ENCODE measurements at regions not wholly inside any gene's neighbourhood (a gene's known extent, or its start where the extent isn't known, plus 50 kb on each side); places are given as distances from the start of the nearest gene placed in this dataset.

- Histone ChIP-seq H3F3A (replicated peaks; ENCODE audit: insufficient read depth) (no peaks in the 10 kb centered on the region), H3K9me2 (no peaks in the 10 kb centered on the region), H2AFZ (ENCODE audit: low read depth) (no peak overlapping the region), H3K36me3 (replicated peaks in 1 of 2; ENCODE audit: control insufficient read depth in 1 of 2, insufficient read depth in 2 of 2, low read length in 1 of 2) (no peaks in the 10 kb centered on the region), H3K27me3 (ENCODE audit: insufficient read depth) (no peaks in the 10 kb centered on the region), H3K79me2 (ENCODE audit: insufficient read depth) (no peaks in the 10 kb centered on the region), H3K4me1 (ENCODE audit: control insufficient read depth in 1 of 2, insufficient read depth in 2 of 2, low read depth in 1 of 2, low read length in 1 of 2) (no peaks in the 10 kb centered on the region), H3K9me3 (no peaks in the 10 kb centered on the region), H3K27ac (ENCODE audit: low read depth in 2 of 2, low read length in 1 of 2) (no peak overlapping the region), H3K4me3 (ENCODE audit: low read depth in 2 of 2, low read length in 1 of 2) (no peak overlapping the region), H4K20me1 (ENCODE audit: insufficient read depth) (no peaks in the 10 kb centered on the region), H3K9ac (no peak overlapping the region), H3K4me2 (no peak overlapping the region)
- CTCF ChIA-PET, result no interaction called here
- TF ChIP-seq, protein P1, sequence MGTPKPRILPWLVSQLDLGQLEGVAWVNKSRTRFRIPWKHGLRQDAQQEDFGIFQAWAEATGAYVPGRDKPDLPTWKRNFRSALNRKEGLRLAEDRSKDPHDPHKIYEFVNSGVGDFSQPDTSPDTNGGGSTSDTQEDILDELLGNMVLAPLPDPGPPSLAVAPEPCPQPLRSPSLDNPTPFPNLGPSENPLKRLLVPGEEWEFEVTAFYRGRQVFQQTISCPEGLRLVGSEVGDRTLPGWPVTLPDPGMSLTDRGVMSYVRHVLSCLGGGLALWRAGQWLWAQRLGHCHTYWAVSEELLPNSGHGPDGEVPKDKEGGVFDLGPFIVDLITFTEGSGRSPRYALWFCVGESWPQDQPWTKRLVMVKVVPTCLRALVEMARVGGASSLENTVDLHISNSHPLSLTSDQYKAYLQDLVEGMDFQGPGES (IDR thresholded peaks at IDR 0.05; ENCODE audit: low read depth, low read length), result no peak
- 16% methylated on average over 3 of the region's 3 CpGs for WGBS (ENCODE audit: low lambda C conversion rate)
- DNase-seq, result no peak
- POLR2A ChIA-PET, result no interaction called here
Observed at GRCh38 chrX:20402956-20403355, 136.2 kb upstream of the RPS6KA3 start.

DNA sequence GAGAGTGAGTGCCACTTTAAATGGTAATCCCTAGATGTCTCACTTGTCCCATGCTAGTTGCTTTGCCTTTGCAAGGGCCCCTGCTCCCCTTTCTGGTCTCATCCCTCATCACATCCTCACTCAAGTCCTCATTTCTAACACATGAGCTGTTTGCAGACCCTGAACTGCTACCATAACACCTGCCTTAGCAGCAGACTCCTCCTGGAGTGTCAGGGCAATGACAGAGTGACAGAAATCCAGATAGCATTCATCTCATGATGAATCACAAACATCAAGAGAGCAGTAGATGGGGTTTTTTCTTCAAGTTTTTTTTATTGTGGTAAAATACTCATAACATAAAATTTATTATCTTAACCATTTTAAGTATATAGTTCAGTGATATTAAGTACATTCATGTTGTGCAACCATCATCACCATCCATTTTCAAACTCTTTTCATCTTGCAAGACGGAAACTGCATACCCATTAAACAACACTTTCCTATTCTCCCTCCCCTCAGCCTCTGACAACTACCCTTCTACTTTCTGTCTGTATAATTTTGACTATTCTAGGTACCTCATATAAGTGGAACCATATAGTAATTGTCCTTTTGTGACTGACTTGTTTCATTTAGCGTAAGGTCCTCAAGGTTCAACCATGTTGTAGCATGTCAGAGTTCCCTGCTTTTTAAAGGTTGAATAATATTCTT, 133.2 kb upstream of the RPS6KA3 start:
- no peaks in the 10 kb centered on the region for H3K36me3 ChIP-seq (replicated peaks in 1 of 2; ENCODE audit: control insufficient read depth in 1 of 2, insufficient read depth in 2 of 2, low read length in 1 of 2)
- no peak overlapping the region for H3K9ac ChIP-seq
- H3K27ac ChIP-seq (ENCODE audit: low read depth in 2 of 2, low read length in 1 of 2), result no peak overlapping the region
- H4K20me1 ChIP-seq (ENCODE audit: insufficient read depth), result no peaks in the 10 kb centered on the region
- no peaks in the 10 kb centered on the region; the same call in 1 of the 2 replicates for H3K27me3 ChIP-seq (ENCODE audit: insufficient read depth)
- no peaks in the 10 kb centered on the region for H3K79me2 ChIP-seq (ENCODE audit: insufficient read depth)
- ChIA-PET POLR2A (no interaction called here), CTCF (no interaction called here)
- H3K9me2 ChIP-seq, result no peaks in the 10 kb centered on the region
- H2AFZ ChIP-seq (ENCODE audit: low read depth), result no peak overlapping the region
- no peak for DNase-seq
- no peaks in the 10 kb centered on the region for H3F3A ChIP-seq (replicated peaks; ENCODE audit: insufficient read depth)
- WGBS (ENCODE audit: low lambda C conversion rate), result 47% methylated on average over 2 of the region's 2 CpGs
- H3K9me3 ChIP-seq, result no peaks in the 10 kb centered on the region
- no peak overlapping the region for H3K4me3 ChIP-seq (ENCODE audit: low read depth in 2 of 2, low read length in 1 of 2)
- H3K4me1 ChIP-seq (ENCODE audit: control insufficient read depth in 1 of 2, insufficient read depth in 2 of 2, low read depth in 1 of 2, low read length in 1 of 2), result no peaks in the 10 kb centered on the region
- H3K4me2 ChIP-seq, result no peak overlapping the region
- TF ChIP-seq, protein P2, sequence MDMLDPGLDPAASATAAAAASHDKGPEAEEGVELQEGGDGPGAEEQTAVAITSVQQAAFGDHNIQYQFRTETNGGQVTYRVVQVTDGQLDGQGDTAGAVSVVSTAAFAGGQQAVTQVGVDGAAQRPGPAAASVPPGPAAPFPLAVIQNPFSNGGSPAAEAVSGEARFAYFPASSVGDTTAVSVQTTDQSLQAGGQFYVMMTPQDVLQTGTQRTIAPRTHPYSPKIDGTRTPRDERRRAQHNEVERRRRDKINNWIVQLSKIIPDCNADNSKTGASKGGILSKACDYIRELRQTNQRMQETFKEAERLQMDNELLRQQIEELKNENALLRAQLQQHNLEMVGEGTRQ (IDR thresholded peaks at IDR 0.05; ENCODE audit: borderline replicate concordance, low read depth, low read length), result no peak
- TF ChIP-seq GABPA (IDR thresholded peaks at IDR 0.05; ENCODE audit: low read depth) (no peak), SIN3A (IDR thresholded peaks at IDR 0.05; ENCODE audit: borderline replicate concordance, low read depth, low read length) (no peak), RFX5 (IDR thresholded peaks at IDR 0.05; ENCODE audit: low read length) (no peak), JUND (IDR thresholded peaks at IDR 0.05) (no peak), SMC3 (IDR thresholded peaks at IDR 0.05; ENCODE audit: low read depth, low read length) (no peak), YY1 (IDR thresholded peaks at IDR 0.05; ENCODE audit: low read depth) (no peak), TAF1 (IDR thresholded peaks at IDR 0.05; ENCODE audit: borderline replicate concordance, low read depth, low read length) (no peak), CTCF (IDR thresholded peaks at IDR 0.05) (no peak), EZH2phosphoT487 (IDR thresholded peaks at IDR 0.05; ENCODE audit: borderline replicate concordance, low read depth) (no peak), MEF2A (IDR thresholded peaks at IDR 0.05; ENCODE audit: borderline replicate concordance, low read depth) (no peak), NRF1 (IDR thresholded peaks at IDR 0.05; ENCODE audit: low read depth, low read length) (no peak), NFIC (IDR thresholded peaks at IDR 0.05; ENCODE audit: borderline replicate concordance) (no peak), ELF1 (IDR thresholded peaks at IDR 0.05) (no peak)
- TF ChIP-seq, protein P3, sequence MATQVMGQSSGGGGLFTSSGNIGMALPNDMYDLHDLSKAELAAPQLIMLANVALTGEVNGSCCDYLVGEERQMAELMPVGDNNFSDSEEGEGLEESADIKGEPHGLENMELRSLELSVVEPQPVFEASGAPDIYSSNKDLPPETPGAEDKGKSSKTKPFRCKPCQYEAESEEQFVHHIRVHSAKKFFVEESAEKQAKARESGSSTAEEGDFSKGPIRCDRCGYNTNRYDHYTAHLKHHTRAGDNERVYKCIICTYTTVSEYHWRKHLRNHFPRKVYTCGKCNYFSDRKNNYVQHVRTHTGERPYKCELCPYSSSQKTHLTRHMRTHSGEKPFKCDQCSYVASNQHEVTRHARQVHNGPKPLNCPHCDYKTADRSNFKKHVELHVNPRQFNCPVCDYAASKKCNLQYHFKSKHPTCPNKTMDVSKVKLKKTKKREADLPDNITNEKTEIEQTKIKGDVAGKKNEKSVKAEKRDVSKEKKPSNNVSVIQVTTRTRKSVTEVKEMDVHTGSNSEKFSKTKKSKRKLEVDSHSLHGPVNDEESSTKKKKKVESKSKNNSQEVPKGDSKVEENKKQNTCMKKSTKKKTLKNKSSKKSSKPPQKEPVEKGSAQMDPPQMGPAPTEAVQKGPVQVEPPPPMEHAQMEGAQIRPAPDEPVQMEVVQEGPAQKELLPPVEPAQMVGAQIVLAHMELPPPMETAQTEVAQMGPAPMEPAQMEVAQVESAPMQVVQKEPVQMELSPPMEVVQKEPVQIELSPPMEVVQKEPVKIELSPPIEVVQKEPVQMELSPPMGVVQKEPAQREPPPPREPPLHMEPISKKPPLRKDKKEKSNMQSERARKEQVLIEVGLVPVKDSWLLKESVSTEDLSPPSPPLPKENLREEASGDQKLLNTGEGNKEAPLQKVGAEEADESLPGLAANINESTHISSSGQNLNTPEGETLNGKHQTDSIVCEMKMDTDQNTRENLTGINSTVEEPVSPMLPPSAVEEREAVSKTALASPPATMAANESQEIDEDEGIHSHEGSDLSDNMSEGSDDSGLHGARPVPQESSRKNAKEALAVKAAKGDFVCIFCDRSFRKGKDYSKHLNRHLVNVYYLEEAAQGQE (IDR thresholded peaks at IDR 0.05; ENCODE audit: low read depth, low read length), result no peak
- TF ChIP-seq, protein P1 (IDR thresholded peaks at IDR 0.05; ENCODE audit: low read depth, low read length), result no peak
- TF ChIP-seq, protein P4, sequence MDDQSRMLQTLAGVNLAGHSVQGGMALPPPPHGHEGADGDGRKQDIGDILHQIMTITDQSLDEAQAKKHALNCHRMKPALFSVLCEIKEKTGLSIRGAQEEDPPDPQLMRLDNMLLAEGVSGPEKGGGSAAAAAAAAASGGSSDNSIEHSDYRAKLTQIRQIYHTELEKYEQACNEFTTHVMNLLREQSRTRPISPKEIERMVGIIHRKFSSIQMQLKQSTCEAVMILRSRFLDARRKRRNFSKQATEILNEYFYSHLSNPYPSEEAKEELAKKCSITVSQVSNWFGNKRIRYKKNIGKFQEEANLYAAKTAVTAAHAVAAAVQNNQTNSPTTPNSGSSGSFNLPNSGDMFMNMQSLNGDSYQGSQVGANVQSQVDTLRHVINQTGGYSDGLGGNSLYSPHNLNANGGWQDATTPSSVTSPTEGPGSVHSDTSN (IDR thresholded peaks at IDR 0.05), result no peak
